ENCODE measurements at regions not wholly inside any gene's neighbourhood (a gene's known extent, or its start where the extent isn't known, plus 50 kb on each side); places are given as distances from the start of the nearest gene placed in this dataset.

DNA sequence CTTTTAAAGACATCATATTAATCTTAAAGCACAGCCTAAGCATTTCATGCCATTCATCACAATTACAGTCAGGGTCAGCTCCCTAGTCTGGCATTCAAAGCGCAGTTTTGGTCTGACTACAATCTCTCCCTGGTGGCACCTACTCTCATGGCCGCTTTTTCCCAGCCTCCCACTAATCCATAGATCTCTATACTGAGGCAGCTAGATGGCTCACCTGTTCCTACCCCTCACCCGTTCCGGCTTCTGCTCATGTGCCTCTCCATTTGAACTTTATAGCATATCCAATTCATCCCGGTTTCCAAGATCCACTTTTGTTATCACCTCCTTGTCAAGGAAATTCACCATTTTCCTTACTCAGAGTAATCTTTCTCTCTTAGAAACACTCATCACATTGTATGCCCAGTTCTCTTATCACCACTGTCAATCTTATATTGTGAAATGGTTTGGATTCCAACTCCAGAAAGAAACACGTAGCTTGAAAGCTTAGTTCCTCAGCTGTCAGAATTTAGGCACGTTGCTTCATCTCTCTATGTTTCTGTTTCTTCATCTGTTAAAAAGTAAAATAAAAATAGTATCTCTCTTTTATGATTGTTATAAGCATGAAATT lies 220.0 kb upstream of the UBE2E2 start:
- Histone ChIP-seq H3K27ac (no peak overlapping the region), H3K36me3 (no peaks in the 10 kb centered on the region), H3K27me3 (no peaks in the 10 kb centered on the region), H3K4me1 (no peaks in the 10 kb centered on the region), H3K4me3 (no peak overlapping the region), H3K9me3 (no peaks in the 10 kb centered on the region)
- no peak for DNase-seq
- intact Hi-C loops (cut with DNase I; ENCODE audit: low total_unique reads): no loop called here
- TF ChIP-seq, protein P1, sequence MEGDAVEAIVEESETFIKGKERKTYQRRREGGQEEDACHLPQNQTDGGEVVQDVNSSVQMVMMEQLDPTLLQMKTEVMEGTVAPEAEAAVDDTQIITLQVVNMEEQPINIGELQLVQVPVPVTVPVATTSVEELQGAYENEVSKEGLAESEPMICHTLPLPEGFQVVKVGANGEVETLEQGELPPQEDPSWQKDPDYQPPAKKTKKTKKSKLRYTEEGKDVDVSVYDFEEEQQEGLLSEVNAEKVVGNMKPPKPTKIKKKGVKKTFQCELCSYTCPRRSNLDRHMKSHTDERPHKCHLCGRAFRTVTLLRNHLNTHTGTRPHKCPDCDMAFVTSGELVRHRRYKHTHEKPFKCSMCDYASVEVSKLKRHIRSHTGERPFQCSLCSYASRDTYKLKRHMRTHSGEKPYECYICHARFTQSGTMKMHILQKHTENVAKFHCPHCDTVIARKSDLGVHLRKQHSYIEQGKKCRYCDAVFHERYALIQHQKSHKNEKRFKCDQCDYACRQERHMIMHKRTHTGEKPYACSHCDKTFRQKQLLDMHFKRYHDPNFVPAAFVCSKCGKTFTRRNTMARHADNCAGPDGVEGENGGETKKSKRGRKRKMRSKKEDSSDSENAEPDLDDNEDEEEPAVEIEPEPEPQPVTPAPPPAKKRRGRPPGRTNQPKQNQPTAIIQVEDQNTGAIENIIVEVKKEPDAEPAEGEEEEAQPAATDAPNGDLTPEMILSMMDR (IDR thresholded peaks at IDR 0.05): no peak
- no peak for TF ChIP-seq POLR2A (IDR thresholded peaks at IDR 0.05)

DNA sequence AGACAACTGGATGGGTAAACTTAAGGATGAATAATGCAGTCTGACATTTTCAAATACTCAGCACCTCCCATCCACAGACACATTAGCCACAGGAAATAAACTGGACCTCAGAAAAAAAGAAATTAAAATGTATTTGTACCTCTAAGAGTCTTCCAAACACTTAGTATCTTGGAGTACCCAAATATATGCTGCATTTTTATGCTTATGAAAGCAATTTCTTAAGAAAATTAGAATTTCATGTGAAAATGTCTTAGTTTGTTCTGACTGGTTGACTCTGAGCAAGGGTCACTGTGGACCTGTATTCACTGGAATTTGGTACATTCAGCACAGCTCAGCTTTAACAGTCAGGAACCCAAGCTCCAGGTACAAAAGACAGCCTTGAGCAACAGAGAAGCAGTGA lies 216.2 kb upstream of the UBE2E2 start:
- Histone ChIP-seq H3K27me3 (no peaks in the 10 kb centered on the region), H3K4me1 (no peaks in the 10 kb centered on the region), H3K27ac (no peak overlapping the region), H3K36me3 (no peaks in the 10 kb centered on the region), H3K9me3 (no peaks in the 10 kb centered on the region), H3K4me3 (no peak overlapping the region)
- intact Hi-C loops (cut with DNase I; ENCODE audit: low total_unique reads): no loop called here
- DNase-seq: no peak
- TF ChIP-seq, protein P1 (IDR thresholded peaks at IDR 0.05): no peak
- TF ChIP-seq POLR2A (IDR thresholded peaks at IDR 0.05): no peak

DNA sequence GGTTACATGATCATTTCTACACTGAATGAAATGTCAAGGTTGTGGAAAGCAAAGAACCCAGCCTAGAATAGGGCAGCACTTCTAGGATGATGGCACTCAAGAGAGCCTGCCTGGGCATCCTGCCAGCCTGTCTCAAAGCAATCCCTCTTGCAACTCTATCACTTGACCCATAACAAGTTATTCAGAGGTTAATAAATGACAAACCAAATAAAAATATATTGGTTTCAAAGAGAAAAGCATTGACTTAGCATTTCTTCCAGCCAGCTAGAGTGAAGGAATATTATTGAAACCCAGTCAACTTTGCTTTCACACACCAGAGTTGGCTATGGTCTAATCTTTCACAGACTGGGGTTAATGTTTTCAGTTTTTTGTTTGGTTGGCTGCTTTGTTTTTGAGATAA lies 214.6 kb upstream of the UBE2E2 start:
- TF ChIP-seq, protein P1 (IDR thresholded peaks at IDR 0.05): no peak
- TF ChIP-seq POLR2A (IDR thresholded peaks at IDR 0.05): no peak
- Histone ChIP-seq H3K27ac (no peak overlapping the region), H3K4me1 (no peaks in the 10 kb centered on the region), H3K4me3 (no peak overlapping the region), H3K36me3 (no peaks in the 10 kb centered on the region), H3K27me3 (no peaks in the 10 kb centered on the region), H3K9me3 (no peaks in the 10 kb centered on the region)
- intact Hi-C loops (cut with DNase I; ENCODE audit: low total_unique reads): no loop called here
- DNase-seq: no peak

DNA sequence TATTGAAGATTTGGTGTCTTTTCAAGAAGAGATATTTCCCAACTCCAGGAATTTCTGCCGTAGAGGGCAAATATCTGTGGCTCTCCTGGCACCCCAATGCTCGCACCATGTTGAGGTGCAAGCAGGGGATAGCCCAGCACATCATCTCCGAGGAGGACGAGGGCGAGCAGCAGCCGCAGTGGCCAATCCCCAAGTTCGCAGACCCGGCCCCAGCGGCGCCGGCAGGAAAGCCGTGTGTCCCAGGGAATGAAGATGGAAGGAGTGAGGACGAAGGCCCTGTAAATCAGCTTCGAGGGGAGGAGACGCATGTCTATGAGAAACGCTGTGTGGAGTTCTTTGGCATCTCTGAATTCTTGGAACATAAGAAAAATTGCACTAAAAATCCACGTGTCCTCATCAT lies 213.4 kb upstream of the UBE2E2 start:
- no peaks in the 10 kb centered on the region for H3K36me3 ChIP-seq
- DNase-seq: no peak
- H3K27me3 ChIP-seq: no peaks in the 10 kb centered on the region
- H3K4me3 ChIP-seq: no peak overlapping the region
- H3K4me1 ChIP-seq: no peaks in the 10 kb centered on the region
- H3K9me3 ChIP-seq: no peaks in the 10 kb centered on the region
- H3K27ac ChIP-seq: no peak overlapping the region
- TF ChIP-seq POLR2A (IDR thresholded peaks at IDR 0.05): no peak
- TF ChIP-seq, protein P1 (IDR thresholded peaks at IDR 0.05): no peak
- intact Hi-C loops (cut with DNase I; ENCODE audit: low total_unique reads): no loop called here

DNA sequence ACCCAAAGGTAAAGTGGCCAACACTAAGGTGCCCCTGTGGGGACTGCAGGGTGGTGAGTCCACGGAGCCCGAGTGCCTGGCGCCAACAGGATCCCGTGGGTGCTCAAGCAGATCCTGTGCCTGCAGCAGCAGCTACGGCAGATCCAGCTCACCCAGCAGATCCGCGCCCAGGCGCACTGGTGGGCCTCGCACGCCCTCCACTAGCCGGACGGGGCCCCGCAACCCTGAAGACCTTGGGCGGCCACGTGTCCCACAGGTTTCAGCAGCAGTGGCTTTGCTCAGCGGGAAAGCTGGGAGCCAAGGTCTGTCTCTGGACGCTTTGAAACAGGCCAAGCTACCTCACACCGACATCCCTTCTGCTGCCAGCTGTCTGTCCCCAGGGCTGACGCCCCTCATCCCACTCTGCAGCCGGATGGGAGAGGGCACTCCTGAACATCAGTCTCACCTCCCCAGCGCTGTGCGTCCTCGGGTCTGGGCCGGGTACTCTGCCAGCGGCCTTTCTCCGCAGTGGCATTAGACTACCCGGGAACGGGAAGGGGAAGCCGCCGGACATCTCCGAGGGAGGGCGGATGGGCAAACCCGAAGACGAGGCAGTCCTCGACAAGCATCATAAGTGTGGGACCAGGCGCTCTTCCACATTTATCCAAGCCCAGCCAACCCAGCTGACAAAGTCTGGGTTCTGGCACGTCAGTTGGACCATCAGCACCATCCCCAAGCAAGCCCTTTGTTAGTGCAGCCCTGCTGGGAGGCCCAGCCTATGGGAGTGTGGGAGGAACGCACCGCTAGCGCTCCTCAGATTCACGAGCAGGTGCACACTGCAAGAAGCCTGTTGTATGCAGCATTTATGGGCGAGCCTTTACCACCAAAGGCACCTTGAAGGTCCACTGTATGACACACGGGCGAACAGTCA lies 212.6 kb upstream of the UBE2E2 start:
- H3K9me3 ChIP-seq: no peaks in the 10 kb centered on the region
- DNase-seq: no peak

More for the DNA sequence above, 212.6 kb upstream of the UBE2E2 start:
- Histone ChIP-seq H3K27ac (no peak overlapping the region), H3K27me3 (no peaks in the 10 kb centered on the region), H3K4me3 (no peak overlapping the region), H3K36me3 (no peaks in the 10 kb centered on the region), H3K4me1 (no peaks in the 10 kb centered on the region)
- TF ChIP-seq, protein P1 (IDR thresholded peaks at IDR 0.05): no peak
- TF ChIP-seq POLR2A (IDR thresholded peaks at IDR 0.05): no peak
- intact Hi-C loops (cut with DNase I; ENCODE audit: low total_unique reads): no loop called here
